ENCODE measurements at regions not wholly inside any gene's neighbourhood (a gene's known extent, or its start where the extent isn't known, plus 50 kb on each side); places are given as distances from the start of the nearest gene placed in this dataset.

DNA sequence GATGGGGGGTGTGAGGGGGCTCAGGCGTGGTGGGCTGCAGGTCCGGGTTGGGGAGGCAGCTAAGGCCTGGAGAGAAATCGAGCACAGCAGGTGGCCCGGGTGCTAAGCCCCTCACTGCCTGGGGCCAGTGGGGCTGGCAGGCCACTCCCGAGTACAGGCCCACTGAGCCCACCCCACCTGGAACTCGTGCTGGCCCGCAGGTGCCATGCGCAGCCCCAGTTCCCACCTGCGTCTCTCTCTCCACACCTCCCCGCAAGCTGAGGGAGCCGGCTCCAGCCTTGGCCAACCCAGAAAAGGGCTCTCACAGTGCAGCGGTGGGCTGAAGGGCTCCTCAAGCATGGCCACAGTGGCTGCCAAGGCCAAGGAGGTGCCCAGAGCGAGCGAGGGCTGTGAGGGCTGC lies 1047.1 kb upstream of the ADGRL4 start:
- Histone ChIP-seq H3K4me3 (no peak overlapping the region), H3K4me1 (peaks cover 0 to 2% (median 0%) of the 10 kb centered on the region in 4 donors), H3K36me3 (no peaks in the 10 kb centered on the region), H3K27me3 (no peaks in the 10 kb centered on the region), H3K27ac (no peak overlapping the region), H3K9me3 (no peaks in the 10 kb centered on the region)
- TF ChIP-seq, protein P1, sequence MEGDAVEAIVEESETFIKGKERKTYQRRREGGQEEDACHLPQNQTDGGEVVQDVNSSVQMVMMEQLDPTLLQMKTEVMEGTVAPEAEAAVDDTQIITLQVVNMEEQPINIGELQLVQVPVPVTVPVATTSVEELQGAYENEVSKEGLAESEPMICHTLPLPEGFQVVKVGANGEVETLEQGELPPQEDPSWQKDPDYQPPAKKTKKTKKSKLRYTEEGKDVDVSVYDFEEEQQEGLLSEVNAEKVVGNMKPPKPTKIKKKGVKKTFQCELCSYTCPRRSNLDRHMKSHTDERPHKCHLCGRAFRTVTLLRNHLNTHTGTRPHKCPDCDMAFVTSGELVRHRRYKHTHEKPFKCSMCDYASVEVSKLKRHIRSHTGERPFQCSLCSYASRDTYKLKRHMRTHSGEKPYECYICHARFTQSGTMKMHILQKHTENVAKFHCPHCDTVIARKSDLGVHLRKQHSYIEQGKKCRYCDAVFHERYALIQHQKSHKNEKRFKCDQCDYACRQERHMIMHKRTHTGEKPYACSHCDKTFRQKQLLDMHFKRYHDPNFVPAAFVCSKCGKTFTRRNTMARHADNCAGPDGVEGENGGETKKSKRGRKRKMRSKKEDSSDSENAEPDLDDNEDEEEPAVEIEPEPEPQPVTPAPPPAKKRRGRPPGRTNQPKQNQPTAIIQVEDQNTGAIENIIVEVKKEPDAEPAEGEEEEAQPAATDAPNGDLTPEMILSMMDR (IDR thresholded peaks at IDR 0.05): no peak
- TF ChIP-seq POLR2A (IDR thresholded peaks at IDR 0.05): no peak
- ATAC-seq (no peak), DNase-seq (no peak)
- intact Hi-C loops (cut with DNase I): no loop called here
- WGBS (ENCODE audit: insufficient coverage, low coverage, low lambda C conversion rate, missing lambda C conversion rate): no CpG with 5 or more reads among the region's 14 CpGs

DNA sequence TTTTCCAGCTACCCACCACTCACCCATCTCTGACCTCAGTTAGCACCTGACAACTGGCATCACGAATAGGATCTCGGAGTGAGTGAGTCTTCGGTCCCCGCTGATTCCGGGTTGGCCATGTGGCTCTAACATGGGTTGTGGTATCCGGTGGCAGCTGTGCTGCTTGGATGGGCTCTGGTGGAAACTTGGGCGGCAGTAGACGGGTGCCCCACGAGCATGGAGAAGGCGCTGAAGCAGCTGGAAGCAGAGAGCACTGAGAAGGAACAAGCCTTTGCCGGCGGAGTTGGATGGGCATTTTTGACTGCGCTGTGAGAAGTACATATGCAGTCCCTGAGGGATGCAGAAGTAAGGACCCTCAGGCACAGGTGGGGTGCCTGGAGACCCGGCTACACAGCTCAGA lies 1044.0 kb upstream of the ADGRL4 start:
- WGBS (ENCODE audit: insufficient coverage, low coverage, low lambda C conversion rate, missing lambda C conversion rate): 93% methylated on average over 11 of the region's 14 CpGs
- Histone ChIP-seq H3K27ac (no peak overlapping the region), H3K4me1 (peaks cover 0 to under 1% (median 0%) of the 10 kb centered on the region in 4 donors), H3K9me3 (no peaks in the 10 kb centered on the region), H3K36me3 (no peaks in the 10 kb centered on the region), H3K4me3 (no peak overlapping the region), H3K27me3 (no peaks in the 10 kb centered on the region)
- intact Hi-C loops (cut with DNase I): no loop called here
- peak in 1 of 3 donors; percentile 45 for DNase-seq
- no peak for ATAC-seq
- no peak for TF ChIP-seq POLR2A (IDR thresholded peaks at IDR 0.05)
- TF ChIP-seq, protein P1 (IDR thresholded peaks at IDR 0.05): no peak

GRCh38 chr1:80050085-80050484 lies 1043.6 kb upstream of the ADGRL4 start:
- 90% methylated on average over 15 of the region's 15 CpGs for WGBS (ENCODE audit: insufficient coverage, low coverage, low lambda C conversion rate, missing lambda C conversion rate)
- H3K36me3 ChIP-seq: no peaks in the 10 kb centered on the region
- H3K9me3 ChIP-seq: no peaks in the 10 kb centered on the region
- no peaks in the 10 kb centered on the region for H3K27me3 ChIP-seq
- no peak overlapping the region for H3K27ac ChIP-seq
- TF ChIP-seq, protein P1 (IDR thresholded peaks at IDR 0.05): no peak
- TF ChIP-seq POLR2A (IDR thresholded peaks at IDR 0.05): no peak
- H3K4me3 ChIP-seq: no peak overlapping the region
- DNase-seq: no peak
- no peak for ATAC-seq
- intact Hi-C loops (cut with DNase I): no loop called here
- H3K4me1 ChIP-seq: no peaks in the 10 kb centered on the region

DNA sequence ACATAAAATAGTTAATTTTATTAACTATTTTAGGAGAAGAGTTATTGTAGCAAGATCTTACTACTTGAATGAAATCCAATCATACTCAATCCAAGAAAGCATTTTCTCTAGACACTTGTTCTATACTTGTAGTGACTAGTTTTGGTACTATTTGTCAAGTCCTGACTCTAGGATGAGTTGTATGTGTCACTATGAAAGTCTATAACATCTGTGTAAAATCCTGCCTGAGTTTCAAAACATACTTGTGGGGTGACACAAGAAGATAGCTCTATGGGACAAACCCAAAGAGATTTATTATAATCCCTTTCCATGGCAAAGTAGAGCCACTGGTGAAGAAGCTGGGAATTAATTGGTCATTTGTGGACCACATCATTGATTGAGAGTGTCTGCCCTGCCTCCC lies 1042.2 kb upstream of the ADGRL4 start:
- no peaks in the 10 kb centered on the region for H3K9me3 ChIP-seq
- intact Hi-C loops (cut with DNase I): no loop called here

More for the DNA sequence above, 1042.2 kb upstream of the ADGRL4 start:
- Histone ChIP-seq H3K4me1 (no peaks in the 10 kb centered on the region), H3K4me3 (no peak overlapping the region), H3K36me3 (no peaks in the 10 kb centered on the region), H3K27ac (no peak overlapping the region), H3K27me3 (no peaks in the 10 kb centered on the region)
- DNase-seq (no peak), ATAC-seq (no peak)
- no peak for TF ChIP-seq POLR2A (IDR thresholded peaks at IDR 0.05)
- TF ChIP-seq, protein P1 (IDR thresholded peaks at IDR 0.05): no peak

Measured in right lobe of liver (tissue), 6 donors.